SK-N-SH (cell line): ENCODE measurements at regions not wholly inside any gene's neighbourhood (a gene's known extent, or its start where the extent isn't known, plus 50 kb on each side); places are given as distances from the start of the nearest gene placed in this dataset.

ENCODE experiments used
- CTCF ChIA-PET: fragments of 300-600, 350-600 bp; formaldehyde crosslinking; extraction: SDS; loops from one replicate; lab custom pipeline; 2021; lab: Yijun Ruan, JAX
- POLR2A ChIA-PET: fragments of 350-600 bp; sonication (Branson Sonifier 250); formaldehyde crosslinking; extraction: SDS; loops from one replicate; lab custom pipeline; 2020; ENCODE audit warnings: antibody characterized with exemption, inconsistent platforms; lab: Yijun Ruan, JAX
- DNase-seq: peaks from one replicate; pipeline ENCODE4 v3.0.0; 2012
- H2AFZ ChIP-seq: fragments of 200-600 bp; sonication (generic); 2 replicates; pipeline ENCODE4 v1.8.1; 2016; ENCODE audit warnings: antibody characterized with exemption, mild to moderate bottlenecking, low read depth
- H3F3A ChIP-seq: fragments of 200-600 bp; sonication (generic); replicated peaks from 2 replicates; pipeline ENCODE3; 2016; ENCODE audit warnings: antibody characterized with exemption, mild to moderate bottlenecking; ENCODE audit not compliant: insufficient read depth
- H3K27ac ChIP-seq, 2 experiments: fragments of 200-500 bp in 1 of 2; fragments of 200-600 bp in 1 of 2; sonication (Bioruptor generic) in 1 of 2; sonication (generic), shearing (Covaris generic) in 1 of 2; 2 replicates each; pipeline versions ENCODE4 v1.5.1 to v1.6.1; 2014 to 2016; ENCODE audit warnings: low read depth in 2 of 2, inconsistent platforms in 1 of 2, low read length in 1 of 2, mild to moderate bottlenecking in 1 of 2, mixed read lengths in 1 of 2
- H3K27me3 ChIP-seq: fragments of 200-600 bp; sonication (generic), shearing (Covaris generic); 2 replicates; pipeline ENCODE4 v1.6.1; 2016; ENCODE audit warnings: mixed run types; ENCODE audit not compliant: insufficient read depth
- H3K36me3 ChIP-seq, 2 experiments: fragments of 200-500 bp in 1 of 2; fragments of 200-600 bp in 1 of 2; sonication (Bioruptor generic) in 1 of 2; sonication (generic) in 1 of 2; replicated peaks in 1 of 2; 2 replicates each; pipeline versions ENCODE3 to v1.5.1; 2014 to 2016; ENCODE audit warnings: low read length in 1 of 2, mild to moderate bottlenecking in 1 of 2; ENCODE audit not compliant: insufficient read depth in 2 of 2, control insufficient read depth in 1 of 2
- H3K4me1 ChIP-seq, 2 experiments: fragments of 200-500 bp in 1 of 2; fragments of 200-600 bp in 1 of 2; sonication (Bioruptor generic) in 1 of 2; sonication (generic), shearing (Covaris generic) in 1 of 2; 2 replicates each; pipeline versions ENCODE4 v1.5.1 to v1.6.1; 2014 to 2016; ENCODE audit warnings: low read depth in 1 of 2, low read length in 1 of 2, mixed run types in 1 of 2; ENCODE audit not compliant: insufficient read depth in 2 of 2, control insufficient read depth in 1 of 2
- H3K4me2 ChIP-seq: fragments of 200-600 bp; sonication (generic), shearing (Covaris generic); 2 replicates; pipeline ENCODE4 v1.6.1; 2017; ENCODE audit warnings: mixed run types
- H3K4me3 ChIP-seq, 2 experiments: fragments of 200-500 bp in 1 of 2; fragments of 200-600 bp in 1 of 2; sonication (Bioruptor generic) in 1 of 2; sonication (generic), shearing (Covaris generic) in 1 of 2; 2 replicates each; pipeline versions ENCODE4 v1.5.1 to v1.8.1; 2014 to 2016; ENCODE audit warnings: low read depth in 2 of 2, inconsistent platforms in 1 of 2, low read length in 1 of 2, mild to moderate bottlenecking in 1 of 2, mixed read lengths in 1 of 2, moderate library complexity in 1 of 2
- H3K79me2 ChIP-seq: fragments of 200-600 bp; sonication (generic); 2 replicates; pipeline ENCODE4 v1.8.1; 2017; ENCODE audit warnings: mild to moderate bottlenecking; ENCODE audit not compliant: insufficient read depth
- H3K9ac ChIP-seq: fragments of 200-600 bp; sonication (generic); 2 replicates; pipeline ENCODE4 v1.6.1; 2017; ENCODE audit warnings: mixed run types
- H3K9me2 ChIP-seq: fragments of 200-600 bp; sonication (generic); 2 replicates; pipeline ENCODE4 v1.6.1; 2017; ENCODE audit warnings: mixed run types
- H3K9me3 ChIP-seq: fragments of 200-600 bp; sonication (generic); 2 replicates; pipeline ENCODE4 v1.6.1; 2017; ENCODE audit warnings: mixed run types, mild to moderate bottlenecking, moderate library complexity
- H4K20me1 ChIP-seq: fragments of 200-600 bp; sonication (generic); 2 replicates; pipeline ENCODE4 v1.6.1; 2017; ENCODE audit warnings: mild to moderate bottlenecking, mixed run types; ENCODE audit not compliant: insufficient read depth
- CTCF ChIP-seq: fragments of 200-600 bp; sonication (generic); IDR thresholded peaks from 2 replicates; pipeline ENCODE4 v1.6.1; 2017; ENCODE audit warnings: antibody characterized with exemption, mild to moderate bottlenecking, moderate library complexity
- ELF1 ChIP-seq: IDR thresholded peaks from 2 replicates; pipeline ENCODE4 v1.4.0; 2012
- EZH2phosphoT487 ChIP-seq: fragments of 200-600 bp; sonication (generic); IDR thresholded peaks from 2 replicates; pipeline ENCODE4 v1.6.1; 2017; ENCODE audit warnings: low read depth, mixed run types, mild to moderate bottlenecking, antibody characterized with exemption, moderate library complexity, borderline replicate concordance
- FOSL2 ChIP-seq: IDR thresholded peaks from 2 replicates; pipeline ENCODE4 v1.4.0; 2012; ENCODE audit warnings: low read depth, mild to moderate bottlenecking, moderate library complexity, borderline replicate concordance
- FOXJ3 ChIP-seq: sonication (generic); formaldehyde crosslinking; IDR thresholded peaks from 2 replicates; pipeline ENCODE4 v1.5.1; 2020; ENCODE audit warnings: mild to moderate bottlenecking, missing genetic modification reagents
- GATA2 ChIP-seq: sonication (generic); formaldehyde crosslinking; IDR thresholded peaks from 2 replicates; pipeline ENCODE4 v1.5.0; 2020; ENCODE audit warnings: mild to moderate bottlenecking, missing genetic modification reagents
- IRF3 ChIP-seq: fragments of 150-350 bp; IDR thresholded peaks from 2 replicates; pipeline ENCODE4 v1.6.1; 2016; ENCODE audit warnings: mild to moderate bottlenecking, low read depth, low read length
- JUND ChIP-seq: IDR thresholded peaks from 2 replicates; pipeline ENCODE4 v1.4.0; 2012
- MEF2A ChIP-seq: IDR thresholded peaks from 2 replicates; pipeline ENCODE4 v1.4.0; 2012; ENCODE audit warnings: low read depth, borderline replicate concordance
- PBX3 ChIP-seq: IDR thresholded peaks from 2 replicates; pipeline ENCODE4; 2012
- POLR2AphosphoS5 ChIP-seq: IDR thresholded peaks from 2 replicates; pipeline ENCODE4 v1.6.1; 2012; ENCODE audit warnings: low read depth, low read length
- RFX5 ChIP-seq: IDR thresholded peaks from 2 replicates; pipeline ENCODE4 v1.6.1; 2012; ENCODE audit warnings: mild to moderate bottlenecking, improper control_type of control experiment, low read length
- SMC3 ChIP-seq: IDR thresholded peaks from 2 replicates; pipeline ENCODE4 v1.6.1; 2012; ENCODE audit warnings: low read depth, low read length, improper control_type of control experiment
- TAF1 ChIP-seq: IDR thresholded peaks from 2 replicates; pipeline ENCODE4 v1.6.1; 2012; ENCODE audit warnings: low read depth, mild to moderate bottlenecking, low read length, moderate library complexity, borderline replicate concordance
- TEAD4 ChIP-seq: IDR thresholded peaks from 2 replicates; pipeline ENCODE4 v1.4.0; 2012; ENCODE audit warnings: mild to moderate bottlenecking, borderline replicate concordance; ENCODE audit not compliant: insufficient read depth
- USF1 ChIP-seq: IDR thresholded peaks from 2 replicates; pipeline ENCODE4 v1.4.0; 2012; ENCODE audit warnings: low read depth, borderline replicate concordance
- USF2 ChIP-seq: fragments of 150-350 bp; IDR thresholded peaks from 2 replicates; pipeline ENCODE4 v1.6.1; 2017; ENCODE audit warnings: antibody characterized with exemption, low read length, low read depth, borderline replicate concordance
- YY1 ChIP-seq: IDR thresholded peaks from 2 replicates; pipeline ENCODE4 v1.4.0; 2012; ENCODE audit warnings: low read depth, mild to moderate bottlenecking
- WGBS: methylation state at CpG from one replicate; pipeline ENCODE4 v1.1.6; 2017; ENCODE audit warnings: low lambda C conversion rate; 5-methylcytosine and 5-hydroxymethylcytosine counted together

- CTCF ChIA-PET, result no interaction called here
- WGBS, result 4% methylated on average over 3 of the region's 8 CpGs
- DNase-seq, result no peak
- Histone ChIP-seq H3K4me3 (no peak overlapping the region), H3K27me3 (peaks cover 21% of the 10 kb centered on the region), H3K9me2 (no peaks in the 10 kb centered on the region), H3K9me3 (no peaks in the 10 kb centered on the region), H3F3A (no peaks in the 10 kb centered on the region), H3K4me1 (no peaks in the 10 kb centered on the region), H3K27ac (no peak overlapping the region), H3K9ac (no peak overlapping the region), H3K36me3 (no peaks in the 10 kb centered on the region), H3K4me2 (no peak overlapping the region), H3K79me2 (no peaks in the 10 kb centered on the region), H2AFZ (no peak overlapping the region), H4K20me1 (no peaks in the 10 kb centered on the region)
- no peak for TF ChIP-seq CTCF
- no peak for TF ChIP-seq RFX5
- TF ChIP-seq TEAD4, result no peak
- TF ChIP-seq ELF1, result no peak
- TF ChIP-seq MEF2A, result no peak
- no peak for TF ChIP-seq JUND
- no peak for TF ChIP-seq YY1
- no peak for TF ChIP-seq TAF1
- no peak for TF ChIP-seq PBX3
- no peak for TF ChIP-seq FOSL2
- TF ChIP-seq IRF3, result no peak
- no peak for TF ChIP-seq SMC3
- no peak for TF ChIP-seq USF1
- no peak for TF ChIP-seq USF2
- TF ChIP-seq POLR2AphosphoS5, result no peak
- no peak for TF ChIP-seq GATA2 (CRISPR knock-in tag)
- TF ChIP-seq FOXJ3 (CRISPR knock-in tag), result no peak
- no peak for TF ChIP-seq EZH2phosphoT487
- POLR2A ChIA-PET, result no interaction called here
Measured at GRCh38 chr5:2511126-2511525, 240.4 kb downstream of the IRX2 start.
